ENCODE measurements at regions not wholly inside any gene's neighbourhood (a gene's known extent, or its start where the extent isn't known, plus 50 kb on each side); places are given as distances from the start of the nearest gene placed in this dataset.

GRCh38 chr2:64317707-64318475, 136.1 kb upstream of the LGALSL start:
- no peak for DNase-seq (ENCODE audit: low read depth in 2 of 2)

GRCh38 chr2:64318476-64318748, 135.6 kb upstream of the LGALSL start:
- no peak for DNase-seq (ENCODE audit: low read depth in 2 of 2)

- DNase-seq (ENCODE audit: low read depth in 2 of 2), result no peak
Measured at GRCh38 chr2:64319896-64320295, 134.1 kb upstream of the LGALSL start.

GRCh38 chr2:64322433-64322832, 131.5 kb upstream of the LGALSL start:
- no peak for DNase-seq (ENCODE audit: low read depth in 2 of 2)

- DNase-seq (ENCODE audit: low read depth in 2 of 2), result no peak
Measured at GRCh38 chr2:64323197-64323596, 130.8 kb upstream of the LGALSL start.

GRCh38 chr2:64324746-64325410, 129.1 kb upstream of the LGALSL start:
- no peak for DNase-seq (ENCODE audit: low read depth in 2 of 2)

GRCh38 chr2:64325477-64325851, 128.5 kb upstream of the LGALSL start:
- DNase-seq (ENCODE audit: low read depth in 2 of 2), result no peak

- peak in 1 of 2 experiments; percentile 29 for DNase-seq (ENCODE audit: low read depth in 2 of 2)
Measured at GRCh38 chr2:64325852-64326577, 127.9 kb upstream of the LGALSL start.

GRCh38 chr2:64326578-64327050, 127.3 kb upstream of the LGALSL start:
- DNase-seq (ENCODE audit: low read depth in 2 of 2), result no peak

GRCh38 chr2:64327129-64327509, 126.8 kb upstream of the LGALSL start:
- no peak for DNase-seq (ENCODE audit: low read depth in 2 of 2)

- peak in 1 of 2 experiments; percentile 31 for DNase-seq (ENCODE audit: low read depth in 2 of 2)
Measured at GRCh38 chr2:64327510-64328414, 126.2 kb upstream of the LGALSL start.

- DNase-seq (ENCODE audit: low read depth in 2 of 2), result no peak
Measured at GRCh38 chr2:64328415-64328722, 125.6 kb upstream of the LGALSL start.

- DNase-seq (ENCODE audit: low read depth in 2 of 2), result no peak
Measured at GRCh38 chr2:64328756-64329155, 125.2 kb upstream of the LGALSL start.

- no peak for DNase-seq (ENCODE audit: low read depth in 2 of 2)
Measured at GRCh38 chr2:64329848-64330247, 124.1 kb upstream of the LGALSL start.

GRCh38 chr2:64330281-64331113, 123.5 kb upstream of the LGALSL start:
- DNase-seq (ENCODE audit: low read depth in 2 of 2), result peak; percentile 49 to 73

GRCh38 chr2:64331114-64331645, 122.8 kb upstream of the LGALSL start:
- no peak for DNase-seq (ENCODE audit: low read depth in 2 of 2)

GRCh38 chr2:64331849-64332699, 121.9 kb upstream of the LGALSL start:
- no peak for DNase-seq (ENCODE audit: low read depth in 2 of 2)

- DNase-seq (ENCODE audit: low read depth in 2 of 2), result no peak
Measured at GRCh38 chr2:64336171-64336570, 117.8 kb upstream of the LGALSL start.

GRCh38 chr2:64337314-64337713, 116.6 kb upstream of the LGALSL start:
- no peak for DNase-seq (ENCODE audit: low read depth in 2 of 2)

GRCh38 chr2:64338108-64338507, 115.9 kb upstream of the LGALSL start:
- DNase-seq (ENCODE audit: low read depth in 2 of 2), result no peak
